Astrocyte (in vitro differentiated cells and primary cell): ENCODE measurements at regions not wholly inside any gene's neighbourhood (a gene's known extent, or its start where the extent isn't known, plus 50 kb on each side); places are given as distances from the start of the nearest gene placed in this dataset.

ENCODE experiments used
- DNase-seq: peaks from one replicate; pipeline ENCODE4 v3.0.0-alpha.2; 2010; ENCODE audit warnings: low read depth
- FAIRE-seq: peaks from 2 replicates; lab custom pipeline; 2011; peaks lifted over from hg19 to GRCh38; lab: Jason Lieb, UNC
- H2AFZ ChIP-seq: 2 replicates; pipeline ENCODE4 v1.6.0; 2012; ENCODE audit warnings: low read depth, low read length, inconsistent platforms
- H3K27ac ChIP-seq: 2 replicates; pipeline ENCODE4 v1.5.1; 2011; ENCODE audit warnings: low read depth, low read length, inconsistent platforms
- H3K27me3 ChIP-seq: 2 replicates; pipeline ENCODE4 v1.6.0; 2011; ENCODE audit warnings: low read length, inconsistent platforms; ENCODE audit not compliant: insufficient read depth
- H3K36me3 ChIP-seq: 2 replicates; pipeline ENCODE4 v1.5.1; 2011; ENCODE audit warnings: low read length, inconsistent platforms; ENCODE audit not compliant: insufficient read depth
- H3K4me1 ChIP-seq: 2 replicates; pipeline ENCODE4 v1.5.1; 2011; ENCODE audit warnings: low read length, inconsistent platforms; ENCODE audit not compliant: insufficient read depth
- H3K4me2 ChIP-seq: 2 replicates; pipeline ENCODE4 v1.6.0; 2012; ENCODE audit warnings: low read length, inconsistent platforms
- H3K4me3 ChIP-seq: 2 replicates; pipeline ENCODE4 v1.5.1; 2011; ENCODE audit warnings: low read depth, mild to moderate bottlenecking, low read length, inconsistent platforms; ENCODE audit not compliant: insufficient read depth
- H3K79me2 ChIP-seq: 2 replicates; pipeline ENCODE4 v1.6.0; 2012; ENCODE audit warnings: mild to moderate bottlenecking, low read length, inconsistent platforms; ENCODE audit not compliant: insufficient read depth
- H3K9ac ChIP-seq: 2 replicates; pipeline ENCODE4 v1.6.0; 2012; ENCODE audit warnings: mild to moderate bottlenecking, low read length, inconsistent platforms
- H3K9me3 ChIP-seq: 2 replicates; pipeline ENCODE4 v1.5.1; 2012; ENCODE audit warnings: low read depth, mild to moderate bottlenecking, low read length, inconsistent platforms; ENCODE audit not compliant: insufficient read depth
- H4K20me1 ChIP-seq: 2 replicates; pipeline ENCODE4 v1.6.0; 2012; ENCODE audit warnings: low read length, inconsistent platforms; ENCODE audit not compliant: insufficient read depth
- H3K27ac Mint-ChIP-seq: one replicate; pipeline ENCODE4 v1.8.0; 2021; ENCODE audit warnings: mild to moderate bottlenecking, mixed read lengths; ENCODE audit not compliant: unreplicated experiment
- H3K27me3 Mint-ChIP-seq: one replicate; pipeline ENCODE4 v1.8.0; 2021; ENCODE audit warnings: low read depth, mixed read lengths; ENCODE audit not compliant: unreplicated experiment
- H3K36me3 Mint-ChIP-seq: one replicate; pipeline ENCODE4 v1.8.0; 2021; ENCODE audit warnings: low read depth, mixed read lengths; ENCODE audit not compliant: unreplicated experiment
- H3K4me1 Mint-ChIP-seq: one replicate; pipeline ENCODE4 v1.8.0; 2021; ENCODE audit warnings: low read depth, mixed read lengths; ENCODE audit not compliant: unreplicated experiment
- H3K4me3 Mint-ChIP-seq: one replicate; pipeline ENCODE4 v1.8.0; 2021; ENCODE audit warnings: mild to moderate bottlenecking, moderate library complexity, mixed read lengths; ENCODE audit not compliant: unreplicated experiment
- H3K9me3 Mint-ChIP-seq: one replicate; pipeline ENCODE4 v1.8.0; 2021; ENCODE audit warnings: mild to moderate bottlenecking, mixed read lengths; ENCODE audit not compliant: unreplicated experiment
- EZH2 ChIP-seq: IDR thresholded peaks from 2 replicates; pipeline ENCODE4 v1.6.1; 2012; ENCODE audit warnings: mild to moderate bottlenecking, low read length, inconsistent platforms; ENCODE audit not compliant: insufficient read depth
- TF ChIP-seq, protein P1 (sequence below): IDR thresholded peaks from 2 replicates; pipeline ENCODE4 v1.5.1; 2011; ENCODE audit warnings: low read depth, mild to moderate bottlenecking, inconsistent platforms, low read length, moderate library complexity; ENCODE audit not compliant: insufficient read depth

DNA sequence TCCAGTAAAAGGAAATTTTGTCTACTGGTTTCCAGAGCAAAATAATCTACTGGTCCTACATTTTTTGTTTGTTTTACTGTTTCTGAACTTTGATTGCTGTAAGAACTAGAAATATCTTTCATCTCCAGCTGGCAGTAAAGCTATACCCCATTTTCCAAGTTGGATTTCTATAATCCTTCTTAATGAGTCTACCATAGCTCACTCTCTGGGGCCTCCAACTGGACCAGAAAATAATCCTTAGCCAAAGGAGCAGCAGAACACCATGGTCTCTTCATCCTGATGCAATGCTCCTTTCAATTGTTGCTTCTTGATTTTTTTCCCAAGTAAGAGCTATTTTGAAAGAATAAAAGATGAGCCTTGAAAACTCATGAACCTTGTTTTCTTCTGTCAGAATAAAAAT lies 110.0 kb upstream of the COL11A1 start:
- Mint-ChIP-seq H3K27ac (no peak overlapping the region), H3K36me3 (no peaks in the 10 kb centered on the region), H3K4me1 (peaks cover 23% of the 10 kb centered on the region), H3K9me3 (no peaks in the 10 kb centered on the region), H3K27me3 (no peaks in the 10 kb centered on the region), H3K4me3 (no peak overlapping the region)
- no peaks in the 10 kb centered on the region for H3K27me3 ChIP-seq
- H3K4me1 ChIP-seq = peaks cover 5% of the 10 kb centered on the region
- no peak overlapping the region for H2AFZ ChIP-seq
- no peak overlapping the region for H3K4me3 ChIP-seq
- no peaks in the 10 kb centered on the region for H3K36me3 ChIP-seq
- H3K9ac ChIP-seq = no peak overlapping the region
- TF ChIP-seq, protein P1, sequence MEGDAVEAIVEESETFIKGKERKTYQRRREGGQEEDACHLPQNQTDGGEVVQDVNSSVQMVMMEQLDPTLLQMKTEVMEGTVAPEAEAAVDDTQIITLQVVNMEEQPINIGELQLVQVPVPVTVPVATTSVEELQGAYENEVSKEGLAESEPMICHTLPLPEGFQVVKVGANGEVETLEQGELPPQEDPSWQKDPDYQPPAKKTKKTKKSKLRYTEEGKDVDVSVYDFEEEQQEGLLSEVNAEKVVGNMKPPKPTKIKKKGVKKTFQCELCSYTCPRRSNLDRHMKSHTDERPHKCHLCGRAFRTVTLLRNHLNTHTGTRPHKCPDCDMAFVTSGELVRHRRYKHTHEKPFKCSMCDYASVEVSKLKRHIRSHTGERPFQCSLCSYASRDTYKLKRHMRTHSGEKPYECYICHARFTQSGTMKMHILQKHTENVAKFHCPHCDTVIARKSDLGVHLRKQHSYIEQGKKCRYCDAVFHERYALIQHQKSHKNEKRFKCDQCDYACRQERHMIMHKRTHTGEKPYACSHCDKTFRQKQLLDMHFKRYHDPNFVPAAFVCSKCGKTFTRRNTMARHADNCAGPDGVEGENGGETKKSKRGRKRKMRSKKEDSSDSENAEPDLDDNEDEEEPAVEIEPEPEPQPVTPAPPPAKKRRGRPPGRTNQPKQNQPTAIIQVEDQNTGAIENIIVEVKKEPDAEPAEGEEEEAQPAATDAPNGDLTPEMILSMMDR = no peak
- no peak for TF ChIP-seq EZH2
- H3K79me2 ChIP-seq = no peaks in the 10 kb centered on the region
- H3K4me2 ChIP-seq = no peak overlapping the region
- FAIRE-seq = peak; percentile 23
- no peak overlapping the region for H3K27ac ChIP-seq
- DNase-seq = no peak
- H4K20me1 ChIP-seq = no peaks in the 10 kb centered on the region
- H3K9me3 ChIP-seq = no peaks in the 10 kb centered on the region

DNA sequence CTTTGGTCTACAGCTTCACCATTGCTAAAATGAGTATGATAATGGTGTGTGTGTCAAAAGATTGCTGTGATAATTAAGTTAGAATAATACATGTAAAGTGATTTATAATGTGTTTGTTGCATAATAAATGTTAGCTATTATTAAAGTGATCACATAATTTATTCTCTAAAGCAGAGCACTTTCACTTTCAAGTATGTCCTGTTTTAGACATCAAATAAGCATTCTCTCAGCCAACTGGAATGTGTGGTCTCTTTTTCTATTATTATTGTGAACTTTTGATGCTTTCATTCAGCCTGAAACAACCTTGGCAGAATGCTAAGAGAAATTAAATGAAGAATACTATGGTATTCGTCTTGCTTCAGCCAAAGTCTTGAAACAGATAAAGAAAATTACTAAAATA lies 102.8 kb upstream of the COL11A1 start:
- Histone ChIP-seq H3K4me2 (peak overlapping the region; percentile 35), H3K4me1 (no peaks in the 10 kb centered on the region), H4K20me1 (no peaks in the 10 kb centered on the region), H3K27me3 (no peaks in the 10 kb centered on the region), H2AFZ (no peak overlapping the region), H3K27ac (peak overlapping the region; percentile 39), H3K36me3 (no peaks in the 10 kb centered on the region), H3K9me3 (no peaks in the 10 kb centered on the region), H3K79me2 (no peaks in the 10 kb centered on the region), H3K4me3 (no peak overlapping the region), H3K9ac (peak overlapping the region; percentile 9)
- no peak for TF ChIP-seq EZH2
- TF ChIP-seq, protein P1 = no peak
- Mint-ChIP-seq H3K9me3 (no peaks in the 10 kb centered on the region), H3K27me3 (no peaks in the 10 kb centered on the region), H3K4me3 (no peak overlapping the region), H3K36me3 (no peaks in the 10 kb centered on the region), H3K4me1 (peaks cover 12% of the 10 kb centered on the region), H3K27ac (peak overlapping the region; percentile 77)
- peak; percentile 70 for DNase-seq
- FAIRE-seq = no peak

DNA sequence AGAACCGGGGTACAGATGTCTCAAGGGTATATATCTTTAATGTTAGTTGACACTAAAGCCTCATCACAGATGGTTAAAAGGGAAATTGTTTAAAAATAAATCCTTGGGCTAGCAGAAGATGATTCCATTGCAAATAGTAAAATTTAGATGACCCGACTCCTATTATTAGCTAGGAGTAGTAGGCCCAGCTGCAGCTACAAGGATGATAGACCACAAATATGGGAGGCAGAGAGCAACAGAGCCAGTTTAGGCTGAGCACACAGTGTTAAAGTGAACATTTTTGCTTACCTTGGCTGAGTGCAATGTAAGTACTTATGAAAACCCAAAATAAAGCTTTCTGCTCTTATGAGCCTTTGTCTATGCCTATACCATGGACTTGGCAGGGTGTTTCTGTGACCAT lies 100.5 kb upstream of the COL11A1 start:
- H3K4me1 Mint-ChIP-seq = peaks cover 12% of the 10 kb centered on the region
- Histone ChIP-seq H3K4me2 (no peak overlapping the region), H3K9me3 (no peaks in the 10 kb centered on the region), H3K4me1 (no peaks in the 10 kb centered on the region), H3K79me2 (no peaks in the 10 kb centered on the region), H4K20me1 (no peaks in the 10 kb centered on the region), H3K9ac (no peak overlapping the region), H3K27ac (no peak overlapping the region), H3K36me3 (no peaks in the 10 kb centered on the region), H3K4me3 (no peak overlapping the region), H2AFZ (peak overlapping the region; percentile 9), H3K27me3 (no peaks in the 10 kb centered on the region)
- H3K27me3 Mint-ChIP-seq = no peaks in the 10 kb centered on the region
- FAIRE-seq = no peak
- H3K27ac Mint-ChIP-seq = no peak overlapping the region
- TF ChIP-seq, protein P1 = no peak
- no peaks in the 10 kb centered on the region for H3K9me3 Mint-ChIP-seq
- H3K4me3 Mint-ChIP-seq = no peak overlapping the region
- no peaks in the 10 kb centered on the region for H3K36me3 Mint-ChIP-seq
- DNase-seq = no peak
